ENCODE measurements at regions not wholly inside any gene's neighbourhood (a gene's known extent, or its start where the extent isn't known, plus 50 kb on each side); places are given as distances from the start of the nearest gene placed in this dataset.

GRCh38 chr6:41489120-41489851, 56.9 kb upstream of the FOXP4 start:
- H2AFZ ChIP-seq (ENCODE audit: low read depth, low read length) = no peak overlapping the region
- no peak overlapping the region for H3K27ac ChIP-seq (ENCODE audit: insufficient read depth, low read depth, low read length)
- no peak overlapping the region for H3K9ac ChIP-seq (replicated peaks; ENCODE audit: extremely low read depth, insufficient read depth, low read length)
- TF ChIP-seq FOS (IDR thresholded peaks at IDR 0.05; ENCODE audit: borderline replicate concordance, insufficient read depth, low read length) (no peak), GATA2 (IDR thresholded peaks at IDR 0.05; ENCODE audit: insufficient read depth, insufficient read length, low read depth, low read length) (no peak), MAX (IDR thresholded peaks at IDR 0.05; ENCODE audit: insufficient read depth, insufficient read length) (no peak), JUN (IDR thresholded peaks at IDR 0.05; ENCODE audit: borderline replicate concordance, insufficient read depth, insufficient read length, low read depth) (no peak), MYC (IDR thresholded peaks at IDR 0.05; ENCODE audit: low read depth, low read length) (no peak), POLR2AphosphoS5 (IDR thresholded peaks at IDR 0.05; ENCODE audit: insufficient read depth, low read depth, low read length) (no peak), EZH2 (IDR thresholded peaks at IDR 0.05; ENCODE audit: borderline replicate concordance, low read depth, low read length, severe bottlenecking) (no peak), CTCF (IDR thresholded peaks at IDR 0.05; ENCODE audit: extremely low read depth in 1 of 2, insufficient read depth in 1 of 2, low read depth in 1 of 2, low read length in 2 of 2) (no peak), POLR2A (IDR thresholded peaks at IDR 0.05; ENCODE audit: low read depth, low read length) (no peak)
- dilution Hi-C loops (cut with MboI; ENCODE audit: extremely low pct_ligation_motif_present, low sequenced_read_pairs) = no loop called here
- H3K27me3 ChIP-seq (ENCODE audit: control insufficient read depth in 2 of 2, insufficient read depth in 2 of 2, low read length in 2 of 2) = peaks cover under 1 to 17% of the 10 kb centered on the region in 2 experiments
- H3K79me2 ChIP-seq (ENCODE audit: control insufficient read depth, insufficient read depth, low read length) = no peaks in the 10 kb centered on the region
- DNase-seq (ENCODE audit: low read depth, low spot score) = no peak
- H3K4me1 ChIP-seq (ENCODE audit: control insufficient read depth, extremely low read depth, insufficient read depth, low read length) = no peaks in the 10 kb centered on the region
- POLR2A ChIA-PET = no interaction called here
- CTCF ChIA-PET = interaction anchor here (0.6 kb wide), 1 partner anchor 20 kb away, joined by 3 read pairs; no protein-coding TSS in a partner anchor
- intact Hi-C loops (cut with micrococcal nuclease) = no loop called here
- no peak overlapping the region for H3K4me2 ChIP-seq (ENCODE audit: insufficient read depth, low read length)
- FAIRE-seq = no peak
- H3K9me1 ChIP-seq (replicated peaks; ENCODE audit: control insufficient read depth, extremely low read depth, insufficient read depth, low read length) = no peaks in the 10 kb centered on the region
- H3K9me3 ChIP-seq (replicated peaks; ENCODE audit: control insufficient read depth, insufficient read depth, low read length) = no peaks in the 10 kb centered on the region
- BruUV-seq (replicated peaks) = no TSS peak
- H3K4me3 ChIP-seq (replicated peaks in 1 of 3; ENCODE audit: insufficient read depth in 1 of 3, low read depth in 1 of 3, low read length in 3 of 3) = no peak overlapping the region
- no peaks in the 10 kb centered on the region for H4K20me1 ChIP-seq (replicated peaks; ENCODE audit: control insufficient read depth, extremely low read depth, insufficient read depth, low read length)
- no peaks in the 10 kb centered on the region for H3K36me3 ChIP-seq (ENCODE audit: control insufficient read depth in 2 of 2, extremely low read depth in 1 of 2, insufficient read depth in 2 of 2, low read length in 2 of 2)
